Adrenal gland (tissue), 5 donors: ENCODE measurements at regions not wholly inside any gene's neighbourhood (a gene's known extent, or its start where the extent isn't known, plus 50 kb on each side); places are given as distances from the start of the nearest gene placed in this dataset.

Source experiments
- POLR2A ChIP-seq, 2 donors: fragments of 450-650 bp; IDR thresholded peaks; one replicate each; pipeline ENCODE4 v1.6.1; 2017; ENCODE audit warnings: antibody characterized with exemption in 2 of 2, mild to moderate bottlenecking in 2 of 2, moderate library complexity in 1 of 2
- TF ChIP-seq, protein P1 (sequence below), 6 experiments: fragments of 450-650 bp in 4 of 6; fragments of 200-600 bp in 2 of 6; sonication (generic) in 1 of 6; IDR thresholded peaks; 1 replicate in 5 of 6; 2 replicates in 1 of 6; pipeline versions ENCODE4 v1.5.1 to v1.8.0; 2016 to 2021; ENCODE audit warnings: antibody characterized with exemption in 6 of 6, mild to moderate bottlenecking in 2 of 6, moderate library complexity in 1 of 6
- donor health status: DM: no; HTN: no; CAD: no.

DNA sequence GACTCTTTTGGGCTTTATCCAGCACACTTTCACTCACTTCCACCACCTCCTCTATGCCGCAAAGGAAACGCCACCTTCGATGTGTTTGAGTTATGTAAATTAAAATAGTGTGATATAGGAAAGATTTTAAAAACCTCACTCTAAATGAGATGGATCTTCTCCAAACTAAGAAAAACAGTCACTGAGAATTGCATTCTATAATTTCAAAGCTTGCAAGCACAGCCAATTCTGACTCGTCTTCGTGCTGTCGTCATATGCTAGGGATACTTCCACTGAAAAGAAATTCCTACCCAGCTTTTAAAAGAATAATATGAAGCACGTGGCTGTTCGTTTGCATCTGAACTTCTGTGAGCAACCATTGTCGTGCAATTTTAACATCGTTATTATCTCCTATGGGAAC is 162.5 kb downstream of the SH3BP4 start:
- TF ChIP-seq, protein P1, sequence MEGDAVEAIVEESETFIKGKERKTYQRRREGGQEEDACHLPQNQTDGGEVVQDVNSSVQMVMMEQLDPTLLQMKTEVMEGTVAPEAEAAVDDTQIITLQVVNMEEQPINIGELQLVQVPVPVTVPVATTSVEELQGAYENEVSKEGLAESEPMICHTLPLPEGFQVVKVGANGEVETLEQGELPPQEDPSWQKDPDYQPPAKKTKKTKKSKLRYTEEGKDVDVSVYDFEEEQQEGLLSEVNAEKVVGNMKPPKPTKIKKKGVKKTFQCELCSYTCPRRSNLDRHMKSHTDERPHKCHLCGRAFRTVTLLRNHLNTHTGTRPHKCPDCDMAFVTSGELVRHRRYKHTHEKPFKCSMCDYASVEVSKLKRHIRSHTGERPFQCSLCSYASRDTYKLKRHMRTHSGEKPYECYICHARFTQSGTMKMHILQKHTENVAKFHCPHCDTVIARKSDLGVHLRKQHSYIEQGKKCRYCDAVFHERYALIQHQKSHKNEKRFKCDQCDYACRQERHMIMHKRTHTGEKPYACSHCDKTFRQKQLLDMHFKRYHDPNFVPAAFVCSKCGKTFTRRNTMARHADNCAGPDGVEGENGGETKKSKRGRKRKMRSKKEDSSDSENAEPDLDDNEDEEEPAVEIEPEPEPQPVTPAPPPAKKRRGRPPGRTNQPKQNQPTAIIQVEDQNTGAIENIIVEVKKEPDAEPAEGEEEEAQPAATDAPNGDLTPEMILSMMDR (IDR thresholded peaks at IDR 0.05) = no peak
- TF ChIP-seq POLR2A (IDR thresholded peaks at IDR 0.05) = no peak
